Osteoblast (primary cell): ENCODE measurements at regions not wholly inside any gene's neighbourhood (a gene's known extent, or its start where the extent isn't known, plus 50 kb on each side); places are given as distances from the start of the nearest gene placed in this dataset.

Experiments
- DNase-seq: peaks from one replicate; pipeline ENCODE4 v3.0.0; 2011; ENCODE audit warnings: low spot score, mixed read lengths; ENCODE audit not compliant: insufficient read length; ENCODE audit errors: missing footprints
- H2AFZ ChIP-seq: 2 replicates; pipeline ENCODE4 v1.6.0; 2011; ENCODE audit warnings: mild to moderate bottlenecking, low read length
- H3K27ac ChIP-seq: 2 replicates; pipeline ENCODE4 v1.5.1; 2011; ENCODE audit warnings: mild to moderate bottlenecking, low read depth, low read length, moderate library complexity
- H3K27me3 ChIP-seq: 2 replicates; pipeline ENCODE4 v1.6.0; 2012; ENCODE audit warnings: mild to moderate bottlenecking, control low read depth, inconsistent platforms, low read length, moderate library complexity; ENCODE audit not compliant: insufficient read depth
- H3K36me3 ChIP-seq: 2 replicates; pipeline ENCODE4 v1.5.1; 2011; ENCODE audit warnings: mild to moderate bottlenecking, low read length, control low read depth, moderate library complexity; ENCODE audit not compliant: insufficient read depth
- H3K4me1 ChIP-seq: 2 replicates; pipeline ENCODE4 v1.5.1; 2011; ENCODE audit warnings: mild to moderate bottlenecking, low read length, control low read depth, moderate library complexity; ENCODE audit not compliant: insufficient read depth
- H3K4me2 ChIP-seq: 2 replicates; pipeline ENCODE4 v1.6.0; 2011; ENCODE audit warnings: mild to moderate bottlenecking, low read length; ENCODE audit not compliant: insufficient read depth
- H3K4me3 ChIP-seq: fragments of 200-600 bp; sonication (generic); 3 replicates; pipeline ENCODE4 v1.5.1; 2012; ENCODE audit warnings: mild to moderate bottlenecking, low read length, inconsistent platforms; ENCODE audit not compliant: insufficient read depth
- H3K79me2 ChIP-seq: 2 replicates; pipeline ENCODE4 v1.6.0; 2012; ENCODE audit warnings: mild to moderate bottlenecking, low read length, control low read depth, inconsistent platforms; ENCODE audit not compliant: insufficient read depth
- H3K9me3 ChIP-seq: 2 replicates; pipeline ENCODE4 v1.5.1; 2011; ENCODE audit warnings: low read depth, low read length, control low read depth
- H4K20me1 ChIP-seq: 2 replicates; pipeline ENCODE4 v1.6.0; 2012; ENCODE audit warnings: mild to moderate bottlenecking, low read length, control low read depth; ENCODE audit not compliant: insufficient read depth
- CTCF ChIP-seq: IDR thresholded peaks from 2 replicates; pipeline ENCODE4 v1.5.1; 2011; ENCODE audit warnings: mild to moderate bottlenecking, low read depth, low read length, moderate library complexity; ENCODE audit errors: extremely low read depth

DNA sequence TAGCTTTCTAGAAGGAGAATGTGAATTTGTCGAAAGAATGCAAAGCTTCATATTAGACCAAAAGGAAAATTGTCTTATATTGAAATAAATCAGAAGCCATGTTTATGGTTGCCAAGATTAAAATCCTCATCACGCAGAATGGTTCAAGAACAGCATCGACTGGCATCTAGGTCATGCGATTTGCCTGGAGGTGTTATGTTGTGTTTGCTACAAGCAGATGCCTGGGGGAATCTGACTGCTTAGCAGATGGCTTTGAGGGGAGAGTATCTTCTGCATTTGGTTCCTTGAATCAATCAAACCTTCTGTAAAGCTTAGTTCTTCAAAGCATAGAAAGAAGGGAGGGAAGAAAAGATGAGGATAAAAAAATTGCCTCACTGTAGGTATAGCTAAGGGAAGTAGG lies 585.8 kb downstream of the QKI start:
- no peak for DNase-seq
- Histone ChIP-seq H3K36me3 (no peaks in the 10 kb centered on the region), H3K27me3 (no peaks in the 10 kb centered on the region), H2AFZ (no peak overlapping the region), H3K27ac (no peak overlapping the region), H3K79me2 (no peaks in the 10 kb centered on the region), H3K4me1 (no peaks in the 10 kb centered on the region), H3K4me3 (no peak overlapping the region), H3K4me2 (no peak overlapping the region), H4K20me1 (no peaks in the 10 kb centered on the region), H3K9me3 (peaks cover 4% of the 10 kb centered on the region)
- no peak for TF ChIP-seq CTCF

GRCh38 chr6:163999475-164000125 lies 585.1 kb downstream of the QKI start:
- Histone ChIP-seq H2AFZ (no peak overlapping the region), H3K79me2 (no peaks in the 10 kb centered on the region), H3K9me3 (peaks cover 4% of the 10 kb centered on the region), H3K27me3 (no peaks in the 10 kb centered on the region), H4K20me1 (no peaks in the 10 kb centered on the region), H3K27ac (no peak overlapping the region), H3K4me2 (no peak overlapping the region), H3K4me1 (no peaks in the 10 kb centered on the region), H3K36me3 (no peaks in the 10 kb centered on the region), H3K4me3 (no peak overlapping the region)
- no peak for TF ChIP-seq CTCF
- DNase-seq = no peak

DNA sequence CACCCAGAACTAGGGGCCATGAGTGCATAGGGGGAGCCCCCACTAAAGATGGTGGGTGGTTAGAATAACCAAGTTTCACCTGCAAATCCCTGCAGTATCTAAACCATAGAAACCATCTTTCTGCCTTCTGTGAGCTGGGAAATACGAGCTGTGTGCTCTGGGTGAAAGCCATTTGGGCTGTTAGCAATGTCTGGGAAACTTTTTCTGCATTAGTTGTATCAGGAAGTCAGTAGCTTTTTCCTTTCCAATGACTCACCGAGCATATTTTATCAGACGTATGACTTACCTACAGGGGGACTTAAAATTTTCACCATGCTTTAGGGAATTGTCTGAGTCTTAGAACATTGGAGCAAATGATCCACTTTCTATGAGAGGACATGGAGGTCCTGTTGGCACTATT lies 584.0 kb downstream of the QKI start:
- H3K36me3 ChIP-seq = no peaks in the 10 kb centered on the region
- H3K79me2 ChIP-seq = no peaks in the 10 kb centered on the region
- TF ChIP-seq CTCF = no peak
- no peaks in the 10 kb centered on the region for H4K20me1 ChIP-seq
- no peaks in the 10 kb centered on the region for H3K27me3 ChIP-seq
- no peak overlapping the region for H3K4me2 ChIP-seq
- H3K4me3 ChIP-seq = no peak overlapping the region
- H2AFZ ChIP-seq = no peak overlapping the region
- no peak overlapping the region for H3K27ac ChIP-seq
- H3K9me3 ChIP-seq = peaks cover under 1% of the 10 kb centered on the region
- DNase-seq = no peak
- H3K4me1 ChIP-seq = no peaks in the 10 kb centered on the region

DNA sequence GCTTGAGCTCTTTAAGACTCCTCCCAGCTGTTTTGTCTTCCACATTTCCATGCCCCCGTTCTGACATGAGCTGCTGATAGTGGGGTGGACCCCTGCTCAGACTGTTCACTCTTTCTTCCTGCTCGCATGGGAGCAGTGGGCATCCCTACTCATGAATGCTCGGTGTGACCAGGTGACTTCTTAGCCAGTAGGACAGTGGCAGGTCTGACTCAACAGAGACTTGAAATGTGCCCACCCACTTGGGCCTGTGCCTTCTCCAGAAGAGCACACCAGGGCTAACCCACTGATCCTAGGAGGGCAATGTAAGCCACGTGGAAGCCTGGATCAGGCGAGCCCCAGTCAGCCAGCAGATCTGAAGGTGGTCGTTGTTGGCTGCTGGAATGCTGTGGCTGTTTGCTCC lies 582.0 kb downstream of the QKI start:
- Histone ChIP-seq H3K4me3 (no peak overlapping the region), H3K4me2 (no peak overlapping the region), H3K79me2 (no peaks in the 10 kb centered on the region), H3K27me3 (no peaks in the 10 kb centered on the region), H4K20me1 (no peaks in the 10 kb centered on the region), H3K36me3 (no peaks in the 10 kb centered on the region), H3K9me3 (no peaks in the 10 kb centered on the region), H3K27ac (no peak overlapping the region), H2AFZ (no peak overlapping the region), H3K4me1 (no peaks in the 10 kb centered on the region)
- no peak for DNase-seq
- no peak for TF ChIP-seq CTCF
